T1000 (cell line): ENCODE measurements at regions not wholly inside any gene's neighbourhood (a gene's known extent, or its start where the extent isn't known, plus 50 kb on each side); places are given as distances from the start of the nearest gene placed in this dataset.
"Not testable (repeated sequence)": the region's sequence is repeated elsewhere in the genome, so short reads cannot be mapped to it uniquely, and the experiment has no call there.

ENCODE experiments used
- DNase-seq: peaks from one replicate; lab custom pipeline; 2025; ENCODE audit warnings: mixed read lengths; lab: John Stamatoyannopoulos, UW

DNA sequence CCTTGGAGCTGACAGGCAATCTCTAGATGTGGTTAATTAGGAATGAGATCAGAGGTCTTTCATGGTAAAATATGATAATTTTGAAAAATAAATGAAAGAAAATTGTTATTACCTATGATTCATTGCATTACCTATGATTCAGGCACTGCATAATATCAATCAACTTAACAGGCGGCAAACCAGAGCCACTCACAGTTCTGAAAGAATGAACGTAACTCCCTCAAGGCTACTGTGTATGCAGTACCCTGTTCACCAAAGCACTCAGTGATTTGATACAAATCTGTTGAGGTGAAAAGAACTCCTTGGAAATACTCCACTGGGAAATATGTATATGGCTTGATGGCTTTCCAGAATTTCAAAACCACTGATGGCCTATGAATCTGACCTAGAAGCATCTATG, 398.9 kb downstream of the ACTL7B start:
- DNase-seq = no peak

DNA sequence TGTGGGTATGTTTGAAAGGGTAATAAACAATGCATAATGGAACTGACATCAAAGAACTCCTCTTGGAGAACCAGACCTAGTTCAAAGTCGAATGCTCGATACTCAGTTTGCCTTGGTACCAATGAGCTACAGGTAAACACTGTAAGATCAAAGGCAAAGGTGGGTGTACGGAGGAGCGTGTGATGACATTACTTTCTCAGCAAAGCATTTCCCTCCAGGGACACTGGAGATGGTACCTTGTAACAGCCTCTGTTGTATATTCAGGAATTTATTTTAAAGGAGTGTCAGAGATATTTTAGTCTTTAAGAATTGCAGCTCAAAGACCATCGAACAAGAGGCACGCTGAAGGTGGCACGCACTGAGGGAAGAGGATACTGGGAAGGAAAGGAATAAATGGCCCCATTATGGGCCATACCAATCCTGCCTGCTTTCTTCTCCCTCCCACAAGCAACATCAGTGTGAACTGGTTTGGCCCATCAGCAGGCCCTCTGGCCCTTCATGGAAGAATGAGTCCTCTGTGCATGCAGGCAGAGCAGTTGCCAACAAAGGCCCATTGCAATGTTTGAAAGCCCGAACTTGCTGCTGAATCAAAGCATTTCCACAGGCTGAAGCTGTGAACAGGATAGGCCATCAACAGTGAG, 410.2 kb downstream of the ACTL7B start:
- DNase-seq = no peak

DNA sequence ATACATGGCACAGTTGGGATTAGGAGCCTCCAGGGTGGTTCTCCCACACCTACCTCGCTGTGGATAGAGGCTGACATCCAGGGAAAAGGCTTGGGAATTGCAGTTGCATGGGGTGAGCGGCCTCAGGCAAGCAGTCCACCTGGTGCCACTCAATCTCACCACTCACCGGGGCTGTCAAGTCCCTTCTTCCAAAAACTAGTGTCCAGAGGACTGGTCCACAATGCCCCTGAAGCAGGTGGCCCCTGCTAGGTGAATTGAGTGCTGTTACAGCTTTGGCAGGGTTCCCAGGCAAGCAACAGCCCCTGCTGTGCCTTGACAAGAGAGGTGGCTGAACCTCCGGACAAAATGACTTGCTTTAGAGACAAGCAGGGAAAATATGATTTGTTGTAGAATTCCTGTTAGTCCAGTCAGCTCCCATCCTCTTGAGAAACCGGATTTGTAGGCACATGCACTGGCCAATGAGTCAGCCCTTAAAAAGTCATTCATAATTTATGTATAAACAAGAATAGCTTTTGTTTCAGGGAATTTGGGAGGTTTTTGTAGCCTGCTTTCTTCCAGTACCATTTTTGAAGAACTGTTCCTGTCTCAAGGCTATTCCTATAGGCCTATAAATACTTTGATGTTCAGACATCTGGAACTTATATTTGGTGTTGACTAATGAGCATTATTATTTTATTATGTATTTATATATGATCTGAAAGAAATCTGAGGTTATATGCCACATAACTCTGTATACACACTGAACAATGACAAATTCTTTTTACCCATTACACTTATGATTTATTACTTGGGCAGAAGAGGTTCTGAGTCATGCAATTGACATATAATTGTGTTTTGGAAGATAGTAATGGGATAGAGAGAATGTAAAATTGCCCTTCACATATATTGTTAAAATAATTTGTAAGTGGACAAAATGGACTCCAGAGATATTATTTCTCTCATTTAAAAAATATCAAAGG, 411.1 kb downstream of the ACTL7B start:
- DNase-seq = peak; percentile 21

DNA sequence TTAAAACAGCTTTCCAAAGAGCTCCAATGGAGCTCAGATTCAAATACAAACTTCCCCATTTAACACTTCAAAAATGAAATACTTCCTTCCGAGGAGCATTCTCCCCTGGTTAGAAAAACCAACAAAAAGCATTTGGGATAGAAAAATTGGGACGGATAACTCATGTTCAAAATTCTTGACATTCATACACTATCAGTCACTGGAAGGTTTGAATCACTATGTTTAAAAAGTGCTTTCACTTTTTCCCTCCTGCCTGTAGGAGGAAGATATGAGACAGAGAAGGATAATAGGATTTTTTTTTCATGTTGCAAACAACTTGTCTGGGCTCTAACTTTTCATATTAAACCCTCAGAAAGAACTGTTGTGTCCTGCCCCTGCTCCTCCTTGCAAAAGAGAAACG, 412.0 kb downstream of the ACTL7B start:
- no peak for DNase-seq

DNA sequence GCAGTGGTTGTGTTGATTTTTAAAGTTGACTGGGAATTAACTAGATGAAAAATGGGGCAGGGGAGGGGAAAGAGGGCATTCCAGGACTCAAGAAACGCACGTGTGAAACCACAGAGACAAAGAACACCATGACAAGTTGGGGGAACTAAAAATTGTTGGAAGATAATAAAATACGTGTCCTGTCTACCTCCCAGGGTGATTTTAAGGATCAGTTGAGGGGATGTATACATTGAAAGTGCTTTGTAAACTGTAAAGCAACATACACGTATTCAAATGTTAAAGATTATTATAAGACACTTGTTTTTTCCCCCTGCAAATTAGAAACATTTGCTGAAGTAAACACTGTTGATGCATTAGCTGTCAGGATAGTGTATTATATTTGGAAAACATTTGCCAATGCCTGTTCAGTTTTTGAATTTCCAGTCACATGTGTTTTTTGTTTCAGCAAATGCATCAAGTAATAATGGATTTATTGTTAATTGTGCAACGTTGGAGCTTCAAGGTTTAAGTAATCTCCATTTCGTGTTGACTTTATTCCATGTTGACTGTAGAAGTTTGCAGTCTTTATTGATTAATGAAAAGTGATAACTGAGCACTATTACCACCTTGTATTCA, 412.7 kb downstream of the ACTL7B start:
- DNase-seq = no peak

DNA sequence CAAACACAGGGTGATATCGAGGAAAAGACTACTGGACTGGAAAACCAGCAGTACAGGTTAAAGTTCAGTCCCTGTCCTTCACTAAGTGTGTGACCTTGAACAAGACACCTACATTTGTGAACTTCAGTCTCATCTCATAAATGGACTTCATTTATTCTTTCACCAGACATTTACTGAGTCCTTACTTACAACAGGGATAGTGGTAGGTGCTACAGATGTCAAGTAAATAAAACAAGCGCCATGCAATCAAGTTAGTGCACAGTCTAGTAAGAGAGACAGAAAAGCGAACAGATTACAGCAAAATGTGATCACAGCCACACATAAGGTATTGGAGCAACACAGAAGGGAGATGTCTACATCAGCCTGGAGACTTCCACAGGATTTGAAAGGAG, 413.2 kb downstream of the ACTL7B start:
- DNase-seq = no peak

DNA sequence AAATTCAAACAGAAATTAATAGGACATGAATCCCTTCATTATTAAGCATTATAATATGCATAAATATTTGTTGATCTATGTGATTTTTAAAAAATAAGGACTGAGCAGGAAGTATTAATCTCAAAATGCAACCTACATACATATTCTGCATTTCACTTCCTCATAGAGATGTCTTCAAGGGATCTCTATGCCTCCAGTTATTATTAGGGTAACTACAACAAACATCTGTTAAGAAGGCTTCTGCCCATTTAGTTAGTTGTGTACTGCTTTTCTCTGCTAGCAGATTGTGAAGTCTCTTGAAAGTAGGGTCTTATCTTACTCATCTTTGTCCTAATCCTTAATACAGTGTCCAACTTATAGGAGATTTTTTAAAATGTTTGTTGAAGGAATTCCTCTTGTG, 414.1 kb downstream of the ACTL7B start:
- no peak for DNase-seq

DNA sequence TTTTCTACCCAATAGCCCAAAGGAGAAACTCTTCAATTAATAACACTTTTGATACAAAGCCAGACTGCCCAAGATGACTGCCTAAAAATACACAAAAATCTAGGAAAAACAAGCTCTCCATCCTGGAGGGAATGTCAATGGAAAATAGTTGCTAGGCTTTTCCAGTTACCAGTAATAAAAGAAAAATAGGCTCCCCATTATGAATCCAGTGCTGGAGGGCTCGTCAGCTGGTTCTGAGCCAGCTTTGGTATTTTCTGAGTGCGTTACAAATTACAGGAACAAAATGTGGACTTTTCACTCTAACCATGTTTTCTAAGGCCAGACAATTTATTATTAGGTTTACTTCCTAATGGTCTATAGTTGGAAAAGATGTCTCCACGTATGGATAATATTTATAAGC, 414.5 kb downstream of the ACTL7B start:
- DNase-seq = no peak

DNA sequence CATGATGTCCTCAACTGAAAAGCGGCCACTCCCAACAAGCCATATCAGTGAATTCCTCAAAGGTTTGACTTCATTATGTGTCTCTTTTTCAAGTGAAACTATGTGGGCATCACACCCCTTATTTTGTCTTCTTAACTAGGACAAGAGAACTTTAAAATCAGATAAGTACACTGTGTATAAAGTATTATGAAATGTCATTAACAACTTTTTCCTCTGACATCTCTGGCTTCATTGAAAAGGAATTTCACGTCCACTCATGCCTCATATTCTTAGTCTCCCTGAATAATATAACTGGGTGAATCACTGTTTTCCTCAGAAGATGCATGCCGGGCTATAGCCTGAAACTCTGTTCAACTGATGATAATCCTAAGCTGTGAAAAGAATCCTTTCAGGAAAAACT, 415.8 kb downstream of the ACTL7B start:
- DNase-seq = no peak

DNA sequence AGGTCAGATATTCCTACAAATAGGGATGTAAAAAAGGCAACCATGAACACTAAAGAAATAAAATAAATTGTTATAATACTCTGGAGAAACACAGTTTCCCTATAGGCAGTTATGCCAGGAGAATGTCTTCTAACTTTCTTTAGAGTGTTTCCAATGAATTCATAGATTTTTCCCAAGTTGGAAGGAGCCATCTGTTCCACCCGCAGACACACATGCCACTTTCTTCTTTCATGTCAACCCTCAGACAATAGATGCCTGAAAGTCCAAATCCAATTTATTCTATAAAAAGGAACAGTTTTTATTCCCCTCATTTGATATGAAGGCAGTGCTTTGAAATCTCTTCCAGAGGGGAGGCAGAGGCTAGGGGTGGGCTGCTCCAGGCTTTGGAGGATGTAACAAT, 418.1 kb downstream of the ACTL7B start:
- no peak for DNase-seq

DNA sequence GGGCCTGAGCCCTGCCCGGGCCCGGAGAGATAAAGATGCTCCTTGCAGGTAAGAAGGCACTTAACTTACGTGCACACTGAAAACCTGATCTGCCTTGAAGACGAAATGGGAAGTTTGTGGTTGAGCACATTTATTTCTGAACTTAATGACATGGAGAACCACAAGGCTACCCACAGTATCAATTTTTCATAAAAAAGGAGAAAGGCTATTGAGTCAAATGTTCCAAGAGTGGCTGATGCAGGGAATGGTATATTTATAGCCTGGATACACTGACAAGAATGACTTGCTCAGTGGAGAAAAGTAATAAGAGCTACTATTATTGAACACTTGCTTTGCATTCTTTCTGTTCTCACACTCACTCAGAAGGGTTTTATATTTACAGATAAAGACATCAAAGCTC, 419.3 kb downstream of the ACTL7B start:
- DNase-seq = no peak

DNA sequence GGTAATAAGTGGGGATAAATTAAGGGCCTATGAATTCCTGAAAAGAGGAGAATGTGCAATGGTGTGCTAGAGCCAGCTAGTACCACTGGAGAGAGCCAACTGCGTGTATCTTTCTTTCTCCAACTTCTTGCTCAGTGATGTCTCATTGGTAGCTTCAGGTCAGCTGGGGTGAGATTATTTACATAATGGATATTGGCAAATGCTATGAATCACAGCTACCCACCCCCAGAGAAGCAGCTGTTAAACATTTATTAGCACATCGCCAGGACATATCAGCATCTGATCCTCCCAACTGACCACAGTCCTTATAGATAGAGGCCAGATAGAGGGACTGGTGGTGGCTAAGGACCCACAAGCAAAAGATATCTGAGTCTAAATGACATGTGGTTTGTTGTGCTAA, 421.3 kb downstream of the ACTL7B start:
- DNase-seq = no peak

DNA sequence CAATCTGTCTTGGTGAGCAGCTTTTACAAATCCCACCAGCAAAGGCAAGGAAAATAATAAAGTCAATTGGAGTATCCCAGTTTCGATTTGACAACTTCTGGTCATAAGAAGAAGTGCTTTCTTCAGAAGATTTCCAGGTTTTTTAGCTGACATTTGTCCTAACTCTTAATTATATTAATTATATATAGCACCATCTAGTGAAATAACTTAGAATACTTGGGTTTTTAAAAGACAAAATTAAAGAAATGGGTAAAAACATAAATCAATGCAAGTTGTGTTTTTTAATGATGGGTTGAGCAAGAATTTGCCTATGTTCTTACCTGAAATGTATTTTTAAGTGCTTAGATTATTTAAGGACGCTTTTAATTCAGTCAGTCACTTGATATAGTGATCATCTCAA, 421.8 kb downstream of the ACTL7B start:
- DNase-seq = no peak

DNA sequence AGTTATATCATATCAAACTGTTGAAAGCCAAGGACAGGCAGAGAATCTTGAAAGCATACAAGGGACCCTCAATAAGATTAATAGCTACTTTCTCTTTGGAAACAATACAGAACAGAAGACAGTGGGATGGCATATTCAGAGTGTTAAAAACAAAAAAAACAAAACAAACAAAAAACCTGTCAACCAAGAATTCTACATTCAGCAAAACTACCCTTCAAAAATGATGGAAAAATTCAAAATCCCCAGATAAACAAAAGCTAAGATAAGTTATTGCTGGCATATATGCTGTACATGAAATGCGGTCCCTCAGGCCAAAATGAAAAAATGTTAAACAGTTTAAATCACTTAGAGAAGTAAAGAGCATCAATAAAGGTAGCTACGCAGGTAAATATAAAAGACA, 425.1 kb downstream of the ACTL7B start:
- no peak for DNase-seq

DNA sequence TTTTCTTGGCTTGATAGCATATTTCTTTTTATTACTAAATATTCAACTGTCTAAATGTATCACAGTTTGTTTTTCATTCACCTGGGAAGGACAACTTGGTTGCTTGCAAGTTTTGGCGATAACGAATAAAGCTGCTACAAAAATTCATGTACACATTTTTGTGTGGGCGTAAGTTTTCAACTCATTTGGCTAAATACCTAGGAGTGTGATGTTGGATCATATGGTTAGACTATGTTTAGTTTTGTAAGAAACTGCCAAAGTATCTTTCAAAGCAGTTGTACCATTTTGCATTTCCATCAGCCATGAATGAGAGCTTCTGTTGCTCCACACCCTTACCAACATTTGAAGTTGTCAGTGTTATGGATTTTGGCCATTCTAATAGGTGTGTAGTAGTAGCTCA, 428.0 kb downstream of the ACTL7B start:
- DNase-seq = no peak

DNA sequence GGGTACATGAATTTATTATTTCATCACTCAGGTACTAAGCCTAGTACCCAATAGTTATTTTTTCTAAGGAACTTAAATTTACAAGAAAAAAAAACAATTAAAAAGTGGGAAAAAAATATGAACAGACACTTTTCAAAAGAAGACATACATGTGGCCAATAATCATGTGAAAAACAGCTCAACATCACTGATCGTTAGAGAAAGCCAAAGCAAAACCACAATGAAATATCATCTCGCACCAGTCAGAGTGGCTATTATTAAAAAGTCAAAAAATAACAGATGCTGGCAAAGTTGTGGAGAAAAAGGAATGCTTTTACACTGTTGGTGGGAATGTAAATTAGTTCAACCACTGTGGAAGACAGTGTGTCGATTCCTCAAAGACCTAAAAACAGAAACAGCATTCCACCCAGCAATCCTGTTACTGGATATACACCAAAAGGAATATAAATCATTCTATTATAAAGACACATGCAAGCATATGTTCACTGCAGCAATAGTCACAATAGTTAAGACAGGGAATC, 429.3 kb downstream of the ACTL7B start:
- DNase-seq = not testable (repeated sequence)

DNA sequence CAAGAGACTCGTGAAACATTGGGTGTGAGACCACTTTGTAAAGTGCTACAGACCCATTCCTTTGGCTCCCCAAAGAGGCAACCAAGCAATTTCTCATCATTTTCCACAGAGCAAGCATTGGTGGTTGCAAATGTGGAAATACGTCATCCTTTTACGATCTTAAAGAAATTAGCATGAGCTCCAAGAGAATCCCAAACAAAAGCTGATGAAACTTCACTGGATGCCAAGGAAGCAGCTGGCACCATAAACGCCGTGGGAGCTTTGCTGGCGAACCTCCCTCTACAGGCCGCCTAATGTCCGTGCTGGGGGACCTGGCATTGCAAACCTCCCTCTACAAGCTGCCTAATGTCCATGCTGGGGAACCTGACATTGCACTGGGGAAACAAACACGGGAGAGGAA, 432.4 kb downstream of the ACTL7B start:
- no peak for DNase-seq

DNA sequence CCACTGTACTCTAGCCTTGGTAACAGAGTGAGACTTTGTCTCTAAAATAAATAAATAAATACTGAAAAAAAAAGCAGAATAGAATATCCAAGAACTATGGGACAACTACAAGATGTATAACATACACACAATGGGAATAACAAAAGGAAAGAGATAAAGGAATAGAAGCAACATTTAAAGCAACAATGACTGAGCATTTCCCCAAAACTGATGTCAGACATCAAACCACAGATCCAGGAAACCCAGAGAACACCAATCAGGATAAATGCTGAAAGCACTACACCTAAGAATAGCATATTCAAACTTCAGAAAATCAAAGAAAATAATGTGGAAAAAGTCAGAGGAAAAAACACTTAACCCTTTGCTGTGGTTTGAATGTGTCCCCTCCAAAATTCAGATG, 436.4 kb downstream of the ACTL7B start:
- DNase-seq = no peak

DNA sequence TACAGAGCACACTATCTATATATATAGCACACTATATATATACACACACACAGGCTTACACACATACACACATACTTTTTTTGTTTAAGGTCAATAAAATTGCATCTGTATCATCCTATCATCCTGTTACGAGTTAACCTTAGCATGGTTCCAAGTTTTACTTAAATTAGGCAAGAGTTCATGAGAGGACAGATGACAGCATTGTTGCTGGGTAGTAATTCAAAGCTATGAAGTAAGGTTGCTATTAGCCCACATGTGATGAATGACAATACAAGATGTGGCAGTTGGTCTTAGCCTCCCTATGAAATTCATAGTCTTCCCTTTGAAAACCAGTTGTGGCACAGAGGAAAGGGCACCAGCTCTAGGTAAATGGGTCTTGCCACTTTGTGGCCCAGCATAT, 438.1 kb downstream of the ACTL7B start:
- DNase-seq = no peak

DNA sequence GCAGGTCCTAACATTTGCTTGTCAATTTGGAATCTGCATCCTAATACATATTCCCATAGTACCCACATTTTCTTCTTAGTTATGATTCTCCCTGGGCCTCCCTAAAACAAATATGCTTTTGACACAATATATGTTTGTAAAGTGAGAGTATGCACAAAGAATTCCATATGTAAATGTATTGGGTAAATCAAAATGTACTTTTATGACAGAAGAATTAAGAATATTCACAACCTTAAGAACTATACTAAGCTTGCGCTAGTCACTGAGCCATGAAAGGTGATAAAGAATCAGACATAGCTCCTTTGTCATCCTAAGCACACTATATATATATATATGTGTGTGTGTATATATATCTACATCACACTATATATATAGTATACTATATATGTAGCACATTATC, 438.5 kb downstream of the ACTL7B start:
- no peak for DNase-seq

DNA sequence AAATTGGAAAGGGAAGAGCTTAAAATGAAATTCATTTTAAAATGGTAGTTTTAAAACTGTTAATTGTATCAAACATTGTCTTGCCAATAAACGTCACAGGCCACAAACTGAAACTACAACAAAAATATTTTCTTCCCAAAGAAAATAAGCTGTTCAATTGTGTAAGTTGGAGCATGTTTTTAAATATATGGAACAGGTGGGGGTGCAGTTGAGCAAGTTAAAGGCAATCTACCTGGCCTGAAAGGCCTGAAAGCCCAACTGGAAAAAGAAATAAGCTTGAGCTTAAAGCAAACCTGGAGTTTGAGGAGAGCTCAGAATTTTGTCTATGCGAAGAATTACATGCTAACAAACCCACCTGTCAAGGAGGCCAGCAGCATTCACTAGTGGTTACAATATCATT, 439.5 kb downstream of the ACTL7B start:
- DNase-seq = no peak

DNA sequence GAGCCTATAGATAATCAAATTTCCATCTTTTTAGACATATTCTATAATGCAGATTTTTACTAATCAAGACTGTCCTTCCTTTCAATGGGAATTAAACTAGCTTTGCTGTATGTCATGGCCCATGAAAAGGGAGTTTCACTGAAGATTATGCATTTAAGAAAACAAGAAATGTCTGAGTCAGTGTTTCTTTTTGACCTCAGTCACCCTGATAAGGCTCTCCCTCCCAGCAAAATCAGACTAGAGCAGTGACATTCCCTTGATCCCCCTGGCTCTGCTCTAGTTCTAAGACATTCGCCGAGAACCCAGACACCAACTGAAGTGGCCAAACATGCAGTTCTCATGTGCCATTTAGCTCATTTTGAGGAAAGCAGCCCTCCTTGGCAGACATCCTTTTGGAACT, 442.0 kb downstream of the ACTL7B start:
- DNase-seq = no peak

DNA sequence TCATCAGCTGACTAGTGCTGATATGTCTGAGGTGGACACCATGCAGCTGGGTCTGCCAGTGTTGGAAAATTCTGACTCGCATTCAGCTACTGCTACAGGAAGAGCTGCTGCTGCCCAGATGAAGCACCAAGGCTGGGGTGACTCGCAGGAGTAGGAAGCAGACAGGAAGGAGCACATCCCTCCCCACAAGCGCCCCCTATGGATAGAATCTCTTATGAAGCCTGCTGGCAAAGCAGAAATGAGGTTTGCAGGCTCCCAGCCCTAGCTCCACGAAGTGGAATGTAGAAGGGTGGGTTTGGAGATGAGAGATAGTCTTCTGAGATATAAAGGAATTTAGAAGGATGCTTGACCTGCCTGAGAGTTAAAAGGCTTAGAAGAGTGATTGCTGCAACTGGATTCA, 443.0 kb downstream of the ACTL7B start:
- DNase-seq = no peak
